ENCODE measurements at regions not wholly inside any gene's neighbourhood (a gene's known extent, or its start where the extent isn't known, plus 50 kb on each side); places are given as distances from the start of the nearest gene placed in this dataset.

- TF ChIP-seq CTCF (IDR thresholded peaks at IDR 0.05) (no peak), POLR2A (IDR thresholded peaks at IDR 0.05) (no peak), EP300 (IDR thresholded peaks at IDR 0.05) (no peak)
Observed at GRCh38 chr7:25876092-25876491, 275.9 kb upstream of the NFE2L3 start.

Measured in gastroesophageal sphincter (tissue), 3 donors.